Activated CD8-positive, alpha-beta memory T cell treated with anti-CD3 and anti-CD28 coated beads for 4 hours (primary cell): ENCODE measurements at regions not wholly inside any gene's neighbourhood (a gene's known extent, or its start where the extent isn't known, plus 50 kb on each side); places are given as distances from the start of the nearest gene placed in this dataset.
"Not testable (repeated sequence)": the region's sequence is repeated elsewhere in the genome, so short reads cannot be mapped to it uniquely, and the experiment has no call there.

Source experiments
- DNase-seq, 2 donors: peaks; one replicate each; pipeline ENCODE4 v3.0.0-alpha.2; 2020; ENCODE audit warnings: low read depth in 2 of 2

DNA sequence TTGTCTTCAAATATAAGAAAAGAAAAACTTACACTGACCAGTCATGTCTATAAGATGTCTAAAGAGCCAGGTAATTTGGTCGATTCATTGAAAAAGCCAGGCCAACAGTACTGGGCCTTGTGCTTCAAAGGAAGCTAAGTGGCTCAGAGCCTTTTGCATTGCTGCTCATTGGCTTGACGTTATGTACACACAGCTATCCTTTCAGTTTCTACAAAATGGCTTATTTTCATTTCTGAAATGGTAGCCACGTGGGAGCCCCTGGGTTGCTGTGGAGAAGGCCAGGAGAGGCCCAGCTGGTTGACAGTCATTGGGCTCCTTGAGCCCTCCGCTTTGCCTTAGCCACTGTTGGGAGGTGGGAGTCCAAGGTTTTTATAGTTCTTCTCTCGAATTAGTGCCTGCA lies 199.1 kb upstream of the CXorf66 start:
- DNase-seq: no peak

- no peak for DNase-seq
Observed at GRCh38 chrX:140163371-140164159, 198.2 kb upstream of the CXorf66 start.

- DNase-seq: no peak
Observed at GRCh38 chrX:140157611-140158010, 192.3 kb upstream of the CXorf66 start.

- no peak for DNase-seq
Observed at GRCh38 chrX:140157143-140157542, 191.8 kb upstream of the CXorf66 start.

DNA sequence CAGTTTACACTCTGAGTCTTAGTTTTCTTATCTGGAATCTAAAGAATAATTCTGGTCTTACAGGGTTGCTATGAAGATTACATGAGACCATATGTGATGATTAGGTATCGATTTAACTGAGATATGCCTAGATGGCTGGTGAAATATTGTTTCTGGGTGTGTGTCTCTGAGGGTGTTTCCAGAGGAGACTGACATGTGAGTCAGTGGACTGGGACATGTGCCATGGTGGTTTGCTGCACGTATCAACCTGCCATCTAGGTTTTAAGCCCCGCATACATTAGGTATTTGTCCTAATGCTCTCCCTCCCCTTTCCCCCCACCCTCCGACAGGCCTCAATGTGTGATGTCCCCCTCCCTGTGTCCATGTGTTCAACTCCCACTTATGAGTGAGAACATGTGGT lies 186.0 kb upstream of the CXorf66 start:
- DNase-seq: no peak

DNA sequence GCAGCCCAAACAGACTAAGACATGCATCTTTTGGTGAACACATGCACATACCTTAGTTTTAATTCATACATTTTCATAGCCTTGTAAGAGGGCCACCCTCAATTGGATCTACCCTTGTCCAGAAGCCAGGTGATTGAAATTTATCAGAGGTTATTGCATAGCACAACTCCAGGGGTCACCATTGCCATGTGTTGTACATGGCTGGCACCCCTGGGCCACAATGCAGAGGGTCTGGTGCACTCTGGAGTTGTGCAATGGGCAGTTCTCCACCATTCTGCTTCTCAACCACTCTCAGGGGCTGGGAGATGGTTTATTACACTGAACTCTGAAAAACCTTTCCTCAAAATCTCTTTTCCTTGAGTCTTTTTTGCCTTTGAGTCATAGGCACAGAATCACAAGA lies 184.4 kb upstream of the CXorf66 start:
- no peak for DNase-seq

GRCh38 chrX:140141444-140142029 lies 176.2 kb upstream of the CXorf66 start:
- no peak for DNase-seq

- DNase-seq: not testable (repeated sequence)
Observed at GRCh38 chrX:140138492-140138891, 173.2 kb upstream of the CXorf66 start.

DNA sequence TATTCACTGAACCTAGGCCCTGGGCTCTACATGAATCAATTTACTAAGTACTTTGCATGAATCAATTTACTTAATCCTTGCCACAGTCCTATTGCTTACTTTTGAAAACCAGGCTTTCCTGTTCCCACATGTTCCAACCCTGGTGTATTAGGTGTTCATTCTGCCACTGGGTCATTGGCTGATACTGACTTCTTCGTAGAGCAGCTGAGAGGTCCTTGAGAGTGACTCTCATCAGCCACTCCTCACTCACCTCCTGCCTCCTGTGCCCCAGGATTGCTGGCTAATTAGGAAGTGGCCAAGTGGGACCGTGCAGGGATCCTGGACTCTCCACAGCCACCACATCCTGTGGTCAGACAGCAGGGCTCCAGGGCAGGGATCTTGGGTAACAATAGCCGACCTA lies 172.7 kb upstream of the CXorf66 start:
- DNase-seq: not testable (repeated sequence)

GRCh38 chrX:140132937-140133336 lies 167.6 kb upstream of the CXorf66 start:
- no peak for DNase-seq

DNA sequence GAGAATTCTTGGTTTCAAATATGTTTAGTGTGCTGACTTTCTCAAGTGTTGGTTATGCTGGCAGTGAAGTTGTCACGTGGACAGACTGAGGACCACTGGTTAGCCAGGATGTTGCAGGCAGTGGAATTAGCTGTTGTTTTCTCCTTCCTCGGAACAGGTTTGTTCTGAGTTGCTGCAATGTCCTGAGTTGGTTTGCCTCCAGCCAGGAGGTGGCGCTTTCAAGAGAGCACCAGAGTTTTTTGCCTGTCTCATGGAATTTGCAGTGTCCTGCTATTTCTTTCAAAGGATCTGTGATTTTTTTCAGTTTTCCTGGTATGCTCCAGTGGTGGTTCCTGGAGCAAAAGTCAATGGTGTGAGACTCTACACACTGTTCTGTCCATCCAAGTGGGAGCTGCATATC lies 158.1 kb upstream of the CXorf66 start:
- no peak for DNase-seq

DNA sequence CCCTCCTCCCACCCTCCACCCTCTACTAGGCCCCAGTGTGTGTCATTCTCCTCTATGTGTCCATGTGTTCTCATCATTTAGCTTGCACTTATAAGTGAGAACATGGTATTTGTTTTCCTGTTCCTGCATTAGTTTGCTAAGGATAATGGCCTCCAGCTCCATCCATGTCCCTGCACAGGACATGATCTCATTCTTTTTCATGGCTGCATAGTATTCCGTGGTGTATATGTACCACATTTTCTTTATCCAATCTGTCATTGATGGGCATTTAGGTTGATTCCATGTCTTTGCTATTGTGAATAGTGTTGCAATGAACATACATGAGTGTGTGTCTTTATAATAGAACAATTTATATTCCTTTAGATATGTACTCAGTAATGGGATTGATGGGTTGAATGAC lies 148.7 kb upstream of the CXorf66 start:
- DNase-seq: not testable (repeated sequence)

GRCh38 chrX:140110081-140110650 lies 144.8 kb upstream of the CXorf66 start:
- DNase-seq: no peak

GRCh38 chrX:140104760-140105159 lies 139.4 kb upstream of the CXorf66 start:
- no peak for DNase-seq

GRCh38 chrX:140099221-140099620 lies 133.9 kb upstream of the CXorf66 start:
- no peak for DNase-seq

- DNase-seq: no peak
Observed at GRCh38 chrX:140092121-140092520, 126.8 kb upstream of the CXorf66 start.

DNA sequence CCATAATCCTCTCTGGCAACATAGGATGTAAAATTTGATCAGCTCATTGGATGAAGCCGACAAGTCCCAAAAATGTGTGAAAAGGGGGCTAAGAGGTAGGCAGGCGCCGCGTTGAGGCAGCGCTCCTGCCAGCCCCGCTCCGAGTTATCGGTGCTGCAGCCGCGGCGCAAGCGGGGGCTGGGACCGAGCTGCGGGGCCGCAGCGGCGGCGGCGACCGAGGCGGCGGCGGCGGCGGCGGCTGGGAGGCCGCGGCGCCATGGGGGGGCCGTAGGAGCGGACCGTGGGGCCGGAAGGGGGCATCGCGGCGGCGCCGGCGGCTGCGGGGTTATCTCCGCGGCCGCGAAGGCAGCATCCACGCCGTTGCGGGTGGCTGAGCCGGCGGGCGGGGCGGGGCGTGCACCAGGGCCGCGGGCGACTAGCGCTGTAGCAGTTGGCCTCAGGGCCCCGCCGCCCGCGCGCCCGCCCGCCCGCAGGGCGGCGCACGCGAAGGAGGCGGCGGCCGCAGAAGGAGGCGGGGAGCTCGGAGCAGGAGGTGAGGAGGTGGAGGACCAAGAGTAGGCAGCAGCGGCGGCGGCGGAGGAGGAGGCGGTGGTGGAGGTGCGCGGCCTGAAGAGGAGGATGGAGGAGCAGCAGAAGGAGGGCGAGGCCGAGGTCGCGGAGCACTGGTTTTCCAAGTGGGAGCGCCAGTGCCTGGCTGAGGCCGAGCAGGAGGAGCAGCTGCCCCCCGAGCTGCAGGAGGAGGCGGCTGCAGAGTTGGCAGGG lies 126.0 kb upstream of the CXorf66 start:
- no peak for DNase-seq

GRCh38 chrX:140090800-140091124 lies 125.4 kb upstream of the CXorf66 start:
- DNase-seq: no peak

DNA sequence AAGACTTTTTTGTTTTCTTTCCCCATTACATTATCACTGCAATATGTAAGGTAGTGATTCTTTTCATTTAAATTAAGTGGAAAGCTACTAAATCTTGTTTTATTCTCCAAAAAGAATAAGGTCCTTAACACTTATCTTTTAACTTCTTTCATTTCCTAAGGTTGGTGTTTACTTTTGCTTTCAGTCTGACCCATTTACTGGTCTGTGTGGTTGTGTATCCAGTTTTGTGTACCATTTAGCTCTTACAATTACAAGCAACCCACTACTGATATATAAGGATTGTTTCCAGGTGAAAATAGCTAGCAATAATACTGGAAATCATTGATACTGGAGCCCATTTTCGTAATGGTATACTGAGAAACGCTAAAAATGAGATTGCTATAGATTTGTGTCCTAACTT lies 123.1 kb upstream of the CXorf66 start:
- no peak for DNase-seq

- DNase-seq: no peak
Observed at GRCh38 chrX:140087875-140088274, 122.6 kb upstream of the CXorf66 start.

DNA sequence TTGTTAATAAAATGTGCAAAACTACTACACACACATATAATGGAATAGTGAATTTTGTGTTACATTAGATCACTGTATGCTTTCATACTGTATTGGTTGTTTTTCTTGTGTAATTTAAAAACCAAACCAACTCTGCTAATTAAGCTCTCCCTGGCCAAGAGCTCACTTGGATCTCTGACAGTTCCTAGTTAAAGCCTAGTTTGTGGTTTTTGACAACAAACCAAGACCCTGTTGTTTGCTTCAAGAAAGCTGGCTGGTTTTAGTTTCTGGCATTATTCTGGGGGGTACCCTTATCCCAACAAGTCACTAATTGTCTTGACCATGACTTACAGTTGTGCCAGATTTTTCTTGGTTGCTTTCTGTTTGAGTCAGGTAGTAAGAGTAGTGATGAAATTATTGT lies 121.4 kb upstream of the CXorf66 start:
- DNase-seq: no peak

DNA sequence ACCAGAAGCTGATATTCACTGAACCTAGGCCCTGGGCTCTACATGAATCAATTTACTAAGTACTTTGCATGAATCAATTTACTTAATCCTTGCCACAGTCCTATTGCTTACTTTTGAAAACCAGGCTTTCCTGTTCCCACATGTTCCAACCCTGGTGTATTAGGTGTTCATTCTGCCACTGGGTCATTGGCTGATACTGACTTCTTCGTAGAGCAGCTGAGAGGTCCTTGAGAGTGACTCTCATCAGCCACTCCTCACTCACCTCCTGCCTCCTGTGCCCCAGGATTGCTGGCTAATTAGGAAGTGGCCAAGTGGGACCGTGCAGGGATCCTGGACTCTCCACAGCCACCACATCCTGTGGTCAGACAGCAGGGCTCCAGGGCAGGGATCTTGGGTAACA lies 109.5 kb upstream of the CXorf66 start:
- not testable (repeated sequence) for DNase-seq

DNA sequence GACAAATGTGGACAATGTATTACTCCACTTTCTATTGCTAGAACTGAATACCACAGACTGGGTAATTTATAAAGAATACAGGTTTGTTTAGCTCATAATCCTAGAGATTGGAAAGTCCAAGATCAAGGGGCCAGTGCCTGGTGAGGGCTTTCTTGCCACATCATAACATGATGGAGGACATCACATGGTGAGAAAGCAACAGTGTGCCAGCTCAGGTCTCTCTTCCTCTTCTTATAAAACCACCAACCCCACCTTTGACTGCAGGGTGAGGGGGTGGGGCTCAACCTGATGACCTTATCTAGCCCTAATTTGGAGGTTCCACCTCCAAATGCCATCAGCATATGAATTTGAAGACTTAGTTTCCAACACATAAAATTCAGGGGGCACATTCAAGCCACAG lies 105.7 kb upstream of the CXorf66 start:
- DNase-seq: no peak
